ENCODE measurements at regions not wholly inside any gene's neighbourhood (a gene's known extent, or its start where the extent isn't known, plus 50 kb on each side); places are given as distances from the start of the nearest gene placed in this dataset.
"Not testable (repeated sequence)": the region's sequence is repeated elsewhere in the genome, so short reads cannot be mapped to it uniquely, and the experiment has no call there.

- H3K4me3 ChIP-seq (ENCODE audit: low read depth, low read length), result no peak overlapping the region
Observed at GRCh38 chr6:14584450-14584849, 466.9 kb downstream of the CD83 start.

GRCh38 chr6:14585689-14586088, 468.1 kb downstream of the CD83 start:
- H3K4me3 ChIP-seq (ENCODE audit: low read depth, low read length), result no peak overlapping the region

- no peak overlapping the region for H3K4me3 ChIP-seq (ENCODE audit: low read depth, low read length)
Observed at GRCh38 chr6:14589175-14589574, 471.6 kb downstream of the CD83 start.

GRCh38 chr6:14590586-14590985, 473.0 kb downstream of the CD83 start:
- no peak overlapping the region for H3K4me3 ChIP-seq (ENCODE audit: low read depth, low read length)

- no peak overlapping the region for H3K4me3 ChIP-seq (ENCODE audit: low read depth, low read length)
Observed at GRCh38 chr6:14591998-14592397, 474.4 kb downstream of the CD83 start.

GRCh38 chr6:14593286-14593685, 475.7 kb downstream of the CD83 start:
- no peak overlapping the region for H3K4me3 ChIP-seq (ENCODE audit: low read depth, low read length)

GRCh38 chr6:14595751-14596150, 478.2 kb downstream of the CD83 start:
- H3K4me3 ChIP-seq (ENCODE audit: low read depth, low read length), result no peak overlapping the region

GRCh38 chr6:14596410-14596809, 478.8 kb downstream of the CD83 start:
- H3K4me3 ChIP-seq (ENCODE audit: low read depth, low read length), result no peak overlapping the region

- no peak overlapping the region for H3K4me3 ChIP-seq (ENCODE audit: low read depth, low read length)
Observed at GRCh38 chr6:14597090-14597489, 479.5 kb downstream of the CD83 start.

GRCh38 chr6:14598017-14598864, 480.7 kb downstream of the CD83 start:
- no peak overlapping the region for H3K4me3 ChIP-seq (ENCODE audit: low read depth, low read length)

GRCh38 chr6:14600306-14600705, 482.7 kb downstream of the CD83 start:
- not testable (repeated sequence) for H3K4me3 ChIP-seq (ENCODE audit: low read depth, low read length)

- H3K4me3 ChIP-seq (ENCODE audit: low read depth, low read length), result no peak overlapping the region
Observed at GRCh38 chr6:14601490-14601889, 483.9 kb downstream of the CD83 start.

GRCh38 chr6:14606353-14606752, 488.8 kb downstream of the CD83 start:
- no peak overlapping the region for H3K4me3 ChIP-seq (ENCODE audit: low read depth, low read length)

GRCh38 chr6:14610141-14610540, 492.6 kb downstream of the CD83 start:
- no peak overlapping the region for H3K4me3 ChIP-seq (ENCODE audit: low read depth, low read length)

GRCh38 chr6:14612016-14612980, 494.7 kb downstream of the CD83 start:
- no peak overlapping the region for H3K4me3 ChIP-seq (ENCODE audit: low read depth, low read length)

GRCh38 chr6:14614631-14615030, 497.1 kb downstream of the CD83 start:
- H3K4me3 ChIP-seq (ENCODE audit: low read depth, low read length), result no peak overlapping the region

- H3K4me3 ChIP-seq (ENCODE audit: low read depth, low read length), result no peak overlapping the region
Observed at GRCh38 chr6:14616656-14617055, 499.1 kb downstream of the CD83 start.

- H3K4me3 ChIP-seq (ENCODE audit: low read depth, low read length), result no peak overlapping the region
Observed at GRCh38 chr6:14618759-14619418, 501.3 kb downstream of the CD83 start.

GRCh38 chr6:14619419-14619781, 501.8 kb downstream of the CD83 start:
- H3K4me3 ChIP-seq (ENCODE audit: low read depth, low read length), result no peak overlapping the region

- H3K4me3 ChIP-seq (ENCODE audit: low read depth, low read length), result no peak overlapping the region
Observed at GRCh38 chr6:14620522-14620921, 502.9 kb downstream of the CD83 start.

GRCh38 chr6:14621518-14621917, 503.9 kb downstream of the CD83 start:
- no peak overlapping the region for H3K4me3 ChIP-seq (ENCODE audit: low read depth, low read length)

Measured in iPS-11a (cell line).